ENCODE measurements at regions not wholly inside any gene's neighbourhood (a gene's known extent, or its start where the extent isn't known, plus 50 kb on each side); places are given as distances from the start of the nearest gene placed in this dataset.

DNA sequence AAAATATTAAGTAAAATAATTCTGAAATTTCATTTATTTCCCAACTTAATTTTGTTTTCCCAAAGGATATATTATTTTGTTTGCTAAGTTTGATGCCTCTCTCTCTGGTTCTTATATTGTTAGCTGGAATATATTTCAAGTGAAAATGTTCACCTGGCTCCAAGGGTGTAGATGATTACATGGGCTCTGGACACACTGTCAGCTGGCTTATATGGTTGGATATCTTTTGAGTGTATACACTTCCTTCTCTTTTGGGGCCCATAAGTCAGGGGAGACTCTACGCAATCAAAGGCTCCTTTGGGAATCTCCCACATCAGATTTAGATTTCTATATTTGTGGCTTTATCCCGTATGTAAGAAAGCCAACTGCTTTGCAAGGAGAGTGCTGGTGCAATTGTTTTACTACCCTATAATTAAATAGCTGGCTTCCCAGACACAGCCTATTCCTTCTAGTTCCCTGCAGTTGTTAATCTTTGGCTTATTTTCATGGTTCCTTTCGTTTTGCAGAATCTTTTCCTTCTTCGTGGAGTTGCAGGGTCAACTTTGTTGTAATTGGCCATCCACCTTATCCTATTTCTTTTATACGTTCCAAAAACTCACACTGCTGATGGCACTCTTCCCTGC lies 225.7 kb downstream of the DPH6 start:
- H3K27ac ChIP-seq, result no peak overlapping the region
- TF ChIP-seq, protein P1, sequence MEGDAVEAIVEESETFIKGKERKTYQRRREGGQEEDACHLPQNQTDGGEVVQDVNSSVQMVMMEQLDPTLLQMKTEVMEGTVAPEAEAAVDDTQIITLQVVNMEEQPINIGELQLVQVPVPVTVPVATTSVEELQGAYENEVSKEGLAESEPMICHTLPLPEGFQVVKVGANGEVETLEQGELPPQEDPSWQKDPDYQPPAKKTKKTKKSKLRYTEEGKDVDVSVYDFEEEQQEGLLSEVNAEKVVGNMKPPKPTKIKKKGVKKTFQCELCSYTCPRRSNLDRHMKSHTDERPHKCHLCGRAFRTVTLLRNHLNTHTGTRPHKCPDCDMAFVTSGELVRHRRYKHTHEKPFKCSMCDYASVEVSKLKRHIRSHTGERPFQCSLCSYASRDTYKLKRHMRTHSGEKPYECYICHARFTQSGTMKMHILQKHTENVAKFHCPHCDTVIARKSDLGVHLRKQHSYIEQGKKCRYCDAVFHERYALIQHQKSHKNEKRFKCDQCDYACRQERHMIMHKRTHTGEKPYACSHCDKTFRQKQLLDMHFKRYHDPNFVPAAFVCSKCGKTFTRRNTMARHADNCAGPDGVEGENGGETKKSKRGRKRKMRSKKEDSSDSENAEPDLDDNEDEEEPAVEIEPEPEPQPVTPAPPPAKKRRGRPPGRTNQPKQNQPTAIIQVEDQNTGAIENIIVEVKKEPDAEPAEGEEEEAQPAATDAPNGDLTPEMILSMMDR (IDR thresholded peaks at IDR 0.05), result no peak
- 70% methylated on average over 5 of the region's 5 CpGs for WGBS, 2 donors
- no peaks in the 10 kb centered on the region for H3K4me1 ChIP-seq
- H3K4me3 ChIP-seq, result no peak overlapping the region
- intact Hi-C loops (cut with DNase I), result no loop called here
- H3K27me3 ChIP-seq, result no peaks in the 10 kb centered on the region
- no peaks in the 10 kb centered on the region for H3K9me3 ChIP-seq
- DNase-seq (no peak), ATAC-seq (no peak)
- H3K36me3 ChIP-seq, result no peaks in the 10 kb centered on the region

DNA sequence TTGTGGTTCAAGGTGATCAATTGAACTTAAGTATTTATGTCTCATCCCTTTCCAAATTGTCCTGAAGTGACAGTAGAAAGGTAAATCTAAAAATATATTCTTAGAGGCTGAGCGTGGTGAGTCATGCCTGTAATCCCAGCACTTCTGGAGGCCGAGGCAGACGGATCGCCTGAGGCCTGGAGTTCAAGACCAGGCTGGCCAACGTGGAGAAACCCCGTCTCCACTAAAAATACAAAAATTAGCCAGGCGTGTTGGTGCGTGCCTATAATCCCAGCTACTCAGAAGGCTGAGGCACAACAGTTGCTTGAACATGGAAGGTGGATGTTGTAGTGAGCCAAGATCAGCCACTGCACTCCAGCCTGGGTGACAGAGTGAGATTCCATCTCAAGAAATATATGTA lies 226.6 kb downstream of the DPH6 start:
- Histone ChIP-seq H3K9me3 (no peaks in the 10 kb centered on the region), H3K27ac (no peak overlapping the region), H3K27me3 (no peaks in the 10 kb centered on the region), H3K4me1 (no peaks in the 10 kb centered on the region), H3K36me3 (no peaks in the 10 kb centered on the region), H3K4me3 (no peak overlapping the region)
- 91 to 93% methylated on average over 8 of the region's 8 CpGs for WGBS, 2 donors
- intact Hi-C loops (cut with DNase I), result no loop called here
- TF ChIP-seq, protein P1 (IDR thresholded peaks at IDR 0.05), result no peak
- DNase-seq (no peak), ATAC-seq (no peak)

DNA sequence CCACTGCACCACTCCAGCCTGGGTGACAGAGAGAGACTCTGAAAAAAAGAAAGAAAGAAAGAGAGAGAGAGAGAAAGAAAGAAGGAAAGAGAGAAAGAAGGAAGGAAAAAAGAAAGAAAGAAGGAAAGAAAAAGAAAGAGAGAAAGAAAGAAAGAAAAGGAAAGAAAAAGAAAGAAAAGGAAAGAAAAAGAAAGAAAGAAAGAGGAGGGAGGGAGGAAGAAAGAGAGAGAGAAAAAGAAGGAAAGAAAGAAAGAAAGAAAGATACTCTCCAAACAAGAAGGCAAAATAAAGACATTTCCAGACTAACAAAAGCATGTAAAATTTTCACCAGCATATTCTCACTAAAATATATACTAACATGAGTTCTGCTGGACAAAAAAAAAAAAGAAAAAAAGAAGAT lies 228.7 kb downstream of the DPH6 start:
- no peaks in the 10 kb centered on the region for H3K9me3 ChIP-seq
- no peak overlapping the region for H3K4me3 ChIP-seq
- intact Hi-C loops (cut with DNase I), result no loop called here
- peaks cover 0 to 8% (median 6%) of the 10 kb centered on the region in 9 donors for H3K4me1 ChIP-seq
- TF ChIP-seq, protein P1 (IDR thresholded peaks at IDR 0.05), result no peak
- H3K27ac ChIP-seq, result no peak overlapping the region
- H3K27me3 ChIP-seq, result no peaks in the 10 kb centered on the region
- H3K36me3 ChIP-seq, result no peaks in the 10 kb centered on the region
- no peak for DNase-seq
- ATAC-seq, result no peak

DNA sequence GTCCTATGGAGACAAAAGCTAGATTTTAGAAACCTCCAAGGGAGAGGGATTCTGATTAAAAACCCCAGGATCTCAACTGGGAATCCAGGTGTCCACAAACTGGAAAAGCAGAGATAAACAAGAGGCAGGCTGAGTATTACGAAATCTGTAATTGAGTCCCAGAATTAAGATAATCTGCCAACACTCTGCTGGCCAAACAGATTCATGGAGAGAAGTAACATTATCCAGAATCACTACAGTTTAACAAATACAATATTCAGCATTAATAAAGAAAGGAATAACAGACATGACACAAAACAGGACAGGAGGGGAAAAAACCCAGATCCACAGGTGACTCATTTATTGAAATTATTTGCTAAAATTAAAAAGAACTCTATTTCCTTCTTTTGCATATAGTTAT lies 227.2 kb upstream of the NANOGP8 start:
- Histone ChIP-seq H3K27me3 (no peaks in the 10 kb centered on the region), H3K4me1 (peaks cover 0 to 31% (median 26%) of the 10 kb centered on the region in 9 donors), H3K27ac (no peak overlapping the region), H3K36me3 (no peaks in the 10 kb centered on the region), H3K4me3 (no peak overlapping the region), H3K9me3 (no peaks in the 10 kb centered on the region)
- WGBS, 2 donors, result 45 to 50% methylated on average over 1 of the region's 1 CpG
- ATAC-seq (no peak), DNase-seq (no peak)
- TF ChIP-seq, protein P1 (IDR thresholded peaks at IDR 0.05), result no peak
- intact Hi-C loops (cut with DNase I), result no loop called here

Measured in heart right ventricle (tissue), 16 donors.